ENCODE measurements at regions not wholly inside any gene's neighbourhood (a gene's known extent, or its start where the extent isn't known, plus 50 kb on each side); places are given as distances from the start of the nearest gene placed in this dataset.
"Not testable (repeated sequence)": the region's sequence is repeated elsewhere in the genome, so short reads cannot be mapped to it uniquely, and the experiment has no call there.

DNA sequence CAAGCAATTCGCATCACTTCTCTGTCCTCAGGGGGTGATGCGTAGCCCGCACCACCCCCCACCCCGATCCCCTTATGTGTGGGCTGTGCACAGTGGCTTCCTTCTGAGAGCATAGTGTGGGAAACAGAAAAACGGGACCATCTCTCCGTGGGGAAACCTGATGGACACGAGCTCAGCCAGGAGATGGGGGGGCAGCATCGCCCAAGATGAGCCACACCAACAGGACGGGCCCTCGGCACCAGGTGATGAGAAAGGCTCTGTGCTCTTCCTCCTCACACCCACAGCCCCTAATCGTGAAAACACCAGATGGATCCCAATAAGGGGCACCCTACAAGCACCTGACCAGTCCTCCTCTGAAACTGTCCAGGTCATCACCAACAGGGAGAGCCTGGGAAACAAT is 153.6 kb downstream of the SHANK2 start:
- DNase-seq (ENCODE audit: low spot score) = no peak

DNA sequence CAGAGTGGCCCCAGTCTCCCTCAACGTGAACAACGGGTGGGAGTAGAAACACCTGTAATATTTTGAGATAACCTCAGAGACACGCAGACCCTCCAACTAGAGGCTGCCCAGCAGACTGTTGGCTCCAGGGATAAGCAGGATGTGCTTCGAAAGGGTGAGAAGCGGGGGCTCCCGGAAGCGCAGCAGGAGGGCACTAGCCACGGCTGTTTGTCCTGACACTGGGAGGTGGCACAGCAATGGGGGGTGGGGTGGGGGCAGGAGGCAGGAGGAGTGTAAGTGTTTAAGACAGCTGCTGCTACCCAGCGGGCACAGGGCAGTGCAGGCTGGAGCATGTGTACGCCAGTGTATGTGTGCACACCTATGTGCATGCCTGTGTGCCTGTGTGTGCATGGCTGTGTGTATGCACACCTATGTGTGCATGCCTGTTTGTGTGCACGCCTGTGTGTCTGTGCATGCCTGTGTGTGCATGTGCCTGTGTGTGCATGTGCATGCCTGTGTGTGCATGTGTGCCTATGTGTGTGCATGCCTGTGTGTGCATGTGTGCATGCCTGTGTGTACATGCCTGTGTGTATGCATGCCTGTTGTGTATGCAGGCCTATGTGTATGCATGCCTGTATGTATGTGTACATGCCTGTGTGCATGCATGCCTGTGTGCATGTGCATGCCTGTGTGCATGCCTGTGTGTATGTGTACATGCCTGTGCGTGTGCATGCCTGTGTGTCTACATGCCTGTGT is 154.7 kb downstream of the SHANK2 start:
- DNase-seq (ENCODE audit: low spot score) = no peak

DNA sequence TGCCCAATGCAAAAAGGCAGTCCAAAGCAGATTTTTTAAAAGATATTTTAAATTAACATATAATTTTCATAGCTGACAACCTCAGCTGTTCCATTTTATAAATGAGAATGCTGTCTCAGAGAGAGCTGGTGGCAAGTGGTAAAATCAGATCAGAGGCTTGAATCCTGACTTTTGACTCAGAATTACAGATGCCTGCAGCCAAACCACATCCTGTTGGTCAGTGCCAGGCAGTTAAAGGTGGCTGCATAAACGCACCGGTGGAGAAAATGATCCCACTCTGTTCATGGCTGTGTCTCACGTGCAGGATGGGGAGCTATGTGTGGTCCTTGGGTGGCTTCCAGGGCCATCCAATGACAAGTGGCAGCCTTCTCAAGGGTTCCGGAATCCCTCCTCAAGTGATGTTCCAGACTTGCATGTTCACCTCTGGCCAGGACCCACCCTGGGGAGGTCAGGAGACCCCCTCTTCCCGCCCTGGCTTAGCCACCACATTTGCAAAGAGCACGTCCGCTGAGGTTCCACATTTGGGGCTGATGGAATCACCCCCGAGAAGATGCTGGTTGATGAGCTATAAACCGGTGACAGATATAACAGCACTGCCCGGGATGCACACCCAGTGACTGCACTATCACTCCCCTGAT is 155.5 kb downstream of the SHANK2 start:
- no peak for DNase-seq (ENCODE audit: low spot score)

DNA sequence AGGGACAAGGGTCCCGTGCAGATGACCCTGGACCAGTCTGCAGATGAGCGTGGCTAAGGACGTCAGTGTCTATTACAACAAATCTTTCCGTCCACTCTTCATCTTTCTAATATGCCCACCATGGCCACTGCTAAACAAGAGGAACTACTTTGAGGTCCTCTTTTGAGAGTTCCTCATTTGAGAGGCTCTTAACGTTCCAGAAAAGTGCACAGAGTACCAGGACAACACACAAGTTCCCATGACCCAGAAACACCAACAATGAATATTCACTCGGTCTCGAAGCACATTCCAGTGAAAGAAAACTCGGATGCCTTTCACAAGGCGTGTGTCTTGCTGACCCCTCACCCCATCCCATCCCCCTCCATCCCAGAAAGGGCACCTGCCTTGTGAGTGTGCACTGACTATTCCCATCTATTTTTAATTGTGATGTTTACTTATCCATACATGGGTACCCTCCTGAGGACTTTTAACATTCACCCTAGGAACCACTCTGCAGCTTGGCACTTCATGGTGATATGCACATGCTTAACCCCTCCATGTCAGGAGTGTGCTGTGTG is 157.0 kb downstream of the SHANK2 start:
- DNase-seq (ENCODE audit: low spot score) = no peak

DNA sequence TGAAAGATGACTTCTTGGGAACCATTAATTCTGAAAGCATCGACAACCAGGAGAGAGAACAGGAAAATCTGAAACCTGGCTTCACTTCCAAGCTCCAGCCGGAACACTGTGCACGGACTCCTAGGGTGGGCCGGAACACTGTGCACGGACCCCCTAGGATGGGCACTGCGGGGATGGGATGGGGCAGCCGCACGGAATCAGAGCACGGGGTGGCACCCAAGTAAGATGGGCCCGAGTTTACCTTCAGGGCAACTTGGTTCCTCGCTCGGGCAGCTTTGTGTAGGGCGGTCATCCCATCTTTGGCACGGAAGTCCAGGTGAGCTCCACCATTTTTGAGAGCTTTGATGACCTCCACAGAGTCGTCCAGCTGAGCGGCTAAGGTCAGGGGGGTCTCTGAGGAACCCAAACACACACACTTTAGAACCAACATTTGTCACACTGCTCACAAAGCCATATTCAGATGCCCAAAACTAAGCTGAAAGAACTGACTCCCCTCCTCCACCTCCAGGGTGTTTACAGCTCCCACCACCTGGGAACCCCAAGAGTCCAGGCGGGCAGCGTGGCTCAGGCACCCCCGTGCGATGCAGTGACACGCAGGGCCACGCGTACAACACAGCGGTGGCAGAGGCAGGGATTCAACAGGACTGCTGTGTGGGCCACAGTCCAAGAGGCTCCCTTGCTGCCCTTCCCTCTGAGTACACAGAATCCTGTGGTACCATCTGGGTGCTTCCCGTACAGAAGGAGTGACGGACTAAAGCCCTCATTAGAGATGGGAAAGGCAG is 157.9 kb downstream of the SHANK2 start:
- DNase-seq (ENCODE audit: low spot score) = no peak

DNA sequence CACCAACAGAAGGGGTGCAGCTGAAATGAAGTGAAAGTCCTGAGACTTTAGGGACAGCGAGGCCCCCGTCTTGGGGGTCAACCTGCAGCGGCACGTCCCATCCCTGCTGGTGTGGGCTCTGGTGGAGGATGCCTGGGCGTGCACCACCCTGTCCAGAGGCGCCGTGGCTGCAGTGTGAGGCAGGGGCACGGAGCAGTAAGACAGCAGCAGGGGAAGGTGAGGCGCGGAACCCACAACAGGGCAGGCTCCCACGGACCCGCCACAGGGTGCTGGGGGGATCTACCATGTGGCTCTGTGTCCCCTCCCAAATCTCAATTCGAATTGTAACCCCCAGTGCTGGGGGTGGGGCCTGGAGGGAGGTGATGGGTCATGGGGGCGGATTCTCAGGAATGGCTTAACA is 158.6 kb downstream of the SHANK2 start:
- no peak for DNase-seq (ENCODE audit: low spot score)

DNA sequence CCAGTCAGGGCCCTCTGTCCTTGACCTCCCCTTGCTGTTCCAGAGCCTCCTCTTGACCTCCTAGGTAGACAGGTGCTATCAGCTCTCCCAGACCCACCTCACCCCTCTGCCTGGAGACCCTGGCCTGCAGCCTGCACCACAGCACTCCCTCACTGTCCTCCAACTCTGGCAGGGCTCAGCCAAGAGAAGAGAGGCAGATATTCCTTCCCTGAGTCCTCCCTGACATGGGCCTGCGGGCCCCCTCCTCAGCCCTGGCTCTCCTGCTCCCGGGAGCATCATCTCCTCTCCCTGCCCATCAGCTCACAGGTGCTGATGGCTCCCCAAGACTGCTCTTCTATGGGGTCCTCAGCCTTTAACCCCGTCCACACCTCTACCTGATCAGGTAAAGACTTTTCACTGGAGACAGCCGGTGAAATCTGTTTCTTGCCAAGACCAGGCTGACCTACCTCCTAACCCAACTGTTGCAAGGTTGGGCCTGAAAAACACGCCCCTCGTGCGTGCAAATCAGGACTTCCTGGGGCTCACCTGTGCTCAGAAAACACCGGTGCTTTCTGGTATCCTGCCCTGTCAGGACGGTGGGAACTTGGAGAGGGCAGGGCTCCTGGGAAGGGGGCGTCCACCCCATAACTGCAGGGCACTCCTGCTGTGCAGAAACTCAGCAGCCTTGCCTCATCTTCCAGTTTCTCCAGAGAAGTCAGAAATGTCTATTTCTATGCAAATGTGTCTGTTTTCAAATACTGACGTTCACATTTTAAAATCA is 160.7 kb downstream of the SHANK2 start:
- DNase-seq (ENCODE audit: low spot score) = no peak

DNA sequence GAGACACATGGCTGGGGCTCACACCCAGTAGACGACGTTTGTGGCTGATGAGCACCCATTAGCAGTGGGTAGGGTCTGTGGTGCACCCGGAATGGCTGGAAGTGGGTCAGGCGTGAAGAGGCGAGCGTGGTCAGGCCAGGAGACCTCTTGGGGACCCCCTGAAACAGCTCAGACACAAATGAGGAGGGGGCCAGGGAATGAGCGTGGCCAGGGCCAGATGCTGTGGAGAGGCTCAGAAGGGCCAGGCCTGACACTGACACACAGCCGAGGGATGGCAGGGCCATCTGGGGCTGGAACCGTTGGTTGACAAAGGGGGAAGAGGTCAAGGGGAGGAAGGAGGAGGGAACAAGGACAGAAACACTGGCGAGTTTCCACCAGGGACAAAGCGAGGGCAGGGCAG is 162.8 kb downstream of the SHANK2 start:
- DNase-seq (ENCODE audit: low spot score) = no peak

DNA sequence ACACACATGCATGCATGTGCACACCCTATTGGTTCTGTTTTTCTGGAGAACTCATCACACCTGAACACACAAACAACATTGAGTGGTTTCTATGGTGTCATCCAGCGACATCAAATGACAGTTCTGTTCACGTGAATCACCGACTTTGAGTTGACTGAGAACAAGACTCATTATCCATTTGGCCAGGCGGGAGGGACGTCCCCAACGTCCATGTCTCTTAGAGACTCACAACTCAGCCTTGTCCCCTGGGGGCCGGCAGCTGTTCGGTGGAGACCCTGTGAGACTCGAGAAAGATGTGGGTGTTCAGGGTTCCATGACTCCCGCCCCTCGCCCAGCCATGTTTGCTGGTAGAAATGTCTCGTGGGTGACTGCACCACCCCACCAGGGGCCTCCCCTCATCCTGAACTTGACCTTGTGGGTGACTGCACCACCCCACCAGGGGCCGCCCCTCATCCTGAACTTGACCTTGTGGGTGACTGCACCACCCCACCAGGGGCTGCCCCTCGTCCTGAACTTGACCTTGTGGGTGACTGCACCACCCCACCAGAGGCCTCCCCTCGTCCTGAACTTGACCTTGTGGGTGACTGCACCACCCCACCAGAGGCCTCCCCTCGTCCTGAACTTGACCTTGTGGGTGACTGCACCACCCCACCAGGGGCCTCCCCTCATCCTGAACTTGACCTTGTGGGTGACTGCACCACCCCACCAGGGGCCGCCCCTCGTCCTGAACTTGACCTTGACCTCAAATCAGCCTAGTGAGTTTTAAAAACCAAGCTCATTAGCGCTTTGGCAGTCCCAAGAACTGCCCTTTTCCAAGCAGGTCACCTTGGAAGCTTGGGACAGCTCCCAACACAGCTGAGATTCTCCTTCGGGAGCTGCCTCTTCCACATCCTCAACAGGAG is 163.8 kb downstream of the SHANK2 start:
- DNase-seq (ENCODE audit: low spot score) = not testable (repeated sequence)

DNA sequence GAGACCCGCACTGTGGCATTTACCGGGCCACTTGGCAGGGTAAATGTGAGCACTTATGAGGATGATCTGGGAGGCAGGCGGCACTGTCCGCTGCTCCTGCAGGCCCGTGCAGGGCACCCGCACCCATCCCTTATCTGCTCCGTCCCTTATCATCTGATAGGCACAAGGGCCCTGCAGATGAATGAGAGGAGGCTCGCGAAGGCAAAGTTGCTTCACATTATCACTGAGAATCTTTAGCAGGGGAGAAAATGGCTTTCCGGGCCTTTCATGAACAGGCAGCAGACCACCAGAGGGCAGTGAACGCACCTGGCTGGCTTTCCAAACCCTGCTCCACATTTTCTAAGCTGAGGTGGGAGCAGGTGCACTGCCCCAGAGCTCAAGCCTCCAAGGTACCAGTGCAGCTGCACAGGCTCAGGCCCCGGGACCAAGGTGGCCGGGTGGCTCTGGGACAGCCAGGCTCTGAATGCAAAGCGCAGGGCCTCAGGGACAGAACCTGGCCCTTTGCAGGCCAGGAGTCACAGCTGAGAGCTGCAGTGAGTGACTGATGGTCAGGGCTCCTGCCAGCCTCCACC is 165.6 kb downstream of the SHANK2 start:
- DNase-seq (ENCODE audit: low spot score) = no peak

DNA sequence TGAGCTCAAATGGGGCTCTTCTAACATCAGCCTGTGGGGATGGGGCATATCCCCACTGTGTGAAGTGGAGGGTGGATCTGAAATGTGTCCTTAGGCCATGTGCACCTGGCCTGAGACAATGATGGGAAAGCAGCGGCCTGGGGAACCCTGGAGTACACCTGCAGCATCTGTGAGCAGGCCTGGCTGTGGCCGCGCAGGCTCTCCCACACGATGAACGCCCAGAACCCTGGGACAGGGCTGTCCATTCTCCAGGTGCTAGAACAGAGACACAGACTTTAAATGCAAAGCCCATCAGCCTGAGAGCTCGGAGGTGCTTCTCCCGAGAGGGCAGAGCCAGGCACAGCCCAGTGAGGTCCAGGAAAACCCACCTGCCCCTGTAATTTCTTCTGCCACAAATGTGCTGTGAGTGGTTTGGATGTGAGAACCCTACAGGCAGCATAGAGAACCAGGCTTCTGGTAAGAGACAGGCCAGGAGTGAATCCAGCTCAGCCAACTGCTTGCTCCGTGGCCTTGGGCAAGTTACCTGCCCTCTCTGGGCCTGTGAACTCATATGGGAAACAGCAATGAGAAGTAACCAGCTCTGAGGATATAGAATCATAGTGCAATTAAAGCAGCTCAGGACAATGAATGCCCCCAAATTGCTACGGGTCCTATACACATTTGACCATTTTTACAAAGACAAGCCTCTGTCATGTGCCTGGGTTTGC is 167.9 kb downstream of the SHANK2 start:
- DNase-seq (ENCODE audit: low spot score) = no peak

DNA sequence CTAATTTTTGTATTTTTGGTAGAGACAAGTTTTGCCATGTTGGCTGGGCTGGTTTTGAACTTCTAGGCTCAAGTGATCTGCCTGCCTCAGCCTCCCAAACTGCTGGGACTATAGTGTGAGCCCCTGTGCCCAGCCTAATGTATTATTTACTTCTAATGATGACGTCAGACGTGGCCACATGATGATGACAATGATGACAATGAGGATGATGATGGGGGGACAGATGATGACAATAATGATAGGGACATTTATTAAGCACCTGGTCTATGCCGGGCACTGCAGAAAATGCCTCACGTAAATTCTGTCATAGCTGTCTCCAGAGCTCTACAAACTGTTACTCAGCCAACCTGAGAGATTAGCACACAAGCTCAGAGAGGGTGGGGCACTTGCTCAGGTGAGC is 169.3 kb downstream of the SHANK2 start:
- no peak for DNase-seq (ENCODE audit: low spot score)

DNA sequence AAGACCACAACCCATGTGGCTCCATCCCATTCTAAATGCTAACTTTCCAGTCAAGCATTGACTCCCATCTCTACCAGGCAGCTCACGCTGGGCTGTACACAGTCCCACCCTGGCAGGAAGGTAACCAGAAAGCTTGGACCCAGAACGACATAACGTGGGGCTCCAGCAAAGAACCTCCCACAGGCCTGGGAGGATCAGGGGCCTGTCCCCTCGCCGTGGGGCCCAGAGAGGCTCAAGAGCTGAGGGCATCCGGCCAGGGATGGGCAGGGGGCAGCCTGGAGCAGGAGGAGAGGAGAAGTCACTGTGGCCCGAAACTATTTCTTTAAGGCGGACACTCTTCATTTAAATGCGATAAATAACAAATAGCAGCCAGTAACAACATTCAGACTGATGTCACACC is 169.9 kb downstream of the SHANK2 start:
- DNase-seq (ENCODE audit: low spot score) = no peak

DNA sequence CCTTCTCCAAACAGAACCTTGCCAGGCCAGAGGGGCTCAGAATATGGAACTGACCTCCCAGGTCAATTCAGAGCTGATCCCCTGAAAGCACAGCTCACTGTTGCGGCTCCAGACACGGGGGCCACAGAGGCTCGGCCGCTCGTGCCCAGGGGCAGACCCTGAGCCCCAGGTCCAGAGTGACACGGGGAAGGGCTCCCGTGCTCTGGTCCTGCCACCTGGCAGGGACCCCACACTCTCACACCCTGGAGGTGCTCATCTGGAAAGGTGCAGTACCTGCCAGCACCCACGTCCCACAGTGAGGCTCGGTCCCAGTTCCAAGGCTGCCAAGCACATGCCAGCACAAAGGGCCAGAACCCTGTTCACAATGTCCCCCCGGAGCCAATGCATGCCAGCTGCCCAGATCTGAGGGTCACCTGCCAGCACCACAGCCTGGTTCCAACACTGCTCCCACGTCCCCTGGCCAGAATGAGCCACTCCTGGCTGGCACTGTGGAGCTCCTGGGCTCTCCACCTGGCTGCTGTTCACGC is 170.6 kb downstream of the SHANK2 start:
- no peak for DNase-seq (ENCODE audit: low spot score)

DNA sequence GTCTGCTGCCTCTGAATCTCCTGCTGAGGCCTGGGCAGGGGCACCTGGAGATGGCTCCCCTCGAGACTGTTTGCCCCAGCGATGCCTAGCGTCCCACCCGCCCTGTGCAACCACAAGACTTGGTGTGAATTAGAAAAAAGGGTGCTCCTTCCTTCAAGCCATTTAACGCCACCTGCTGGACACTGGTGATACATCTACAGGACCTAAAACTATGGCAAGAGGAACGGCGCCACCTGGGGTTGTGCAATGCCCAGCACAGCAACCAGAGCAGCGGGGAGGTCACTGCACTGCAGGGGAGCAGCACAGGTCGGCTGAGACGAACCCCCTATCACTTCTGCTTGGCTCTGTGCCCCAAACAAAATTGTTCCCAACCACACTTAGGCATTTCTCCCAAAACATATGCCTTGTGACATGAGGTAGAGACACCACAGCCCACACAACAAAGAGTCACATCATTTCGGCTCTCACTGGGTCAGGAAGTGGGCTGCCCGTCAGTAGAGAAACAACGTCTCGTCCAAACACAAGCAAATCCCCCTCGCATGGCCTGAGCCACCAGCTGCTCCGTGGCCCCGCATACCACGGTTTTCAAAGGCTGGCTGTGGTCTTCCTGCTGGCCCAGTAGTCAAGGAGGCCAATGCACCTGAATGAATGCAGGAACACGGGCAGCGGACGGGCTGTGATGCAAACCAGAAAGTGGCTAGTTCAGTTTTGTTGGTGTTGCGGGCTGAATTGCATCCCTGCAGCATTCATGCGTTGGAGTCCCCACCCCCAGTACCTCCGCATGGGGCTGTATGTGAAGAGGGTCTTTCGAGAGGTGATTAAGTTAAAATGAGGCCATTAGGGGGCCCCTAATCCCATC is 171.9 kb downstream of the SHANK2 start:
- peak; percentile 68 for DNase-seq (ENCODE audit: low spot score)

DNA sequence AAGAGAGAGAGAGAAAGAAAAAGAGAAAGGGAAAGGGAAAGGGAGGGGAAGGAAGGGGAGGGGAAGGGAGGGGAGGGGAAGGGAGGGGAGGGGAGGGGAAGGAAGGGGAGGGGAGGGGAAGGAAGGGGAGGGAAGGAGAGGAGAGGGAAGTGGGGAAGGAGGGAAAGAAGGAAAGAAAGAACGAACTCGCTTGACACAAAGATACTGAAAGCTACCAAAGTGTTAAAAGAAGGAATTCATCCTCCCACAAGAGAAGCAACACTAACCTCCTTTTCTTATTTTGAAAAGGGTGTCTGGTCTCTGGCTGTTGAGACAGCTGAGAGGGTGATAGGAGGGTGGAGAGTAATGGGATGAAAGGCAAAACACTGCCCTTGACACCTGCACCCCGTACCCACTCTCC is 172.6 kb downstream of the SHANK2 start:
- DNase-seq (ENCODE audit: low spot score) = no peak

DNA sequence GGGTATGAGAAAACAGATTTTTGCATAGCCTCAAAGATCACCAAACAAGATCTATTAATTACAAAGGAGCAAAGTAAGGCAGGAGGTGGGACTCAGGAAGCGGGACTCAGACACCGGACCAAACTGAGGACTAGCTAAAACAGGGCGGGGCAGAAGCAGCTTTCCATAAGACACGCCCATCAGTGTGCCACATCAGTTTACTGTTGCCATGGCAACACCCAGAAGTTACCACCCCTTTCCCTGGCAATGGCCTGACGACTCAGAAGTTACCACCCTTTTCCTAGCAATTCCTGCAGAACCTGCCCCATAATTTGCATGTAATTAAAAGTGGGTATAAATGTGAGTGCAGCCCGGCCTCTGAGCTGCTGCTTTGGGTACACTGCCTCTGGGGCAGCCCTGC is 173.9 kb downstream of the SHANK2 start:
- DNase-seq (ENCODE audit: low spot score) = no peak

DNA sequence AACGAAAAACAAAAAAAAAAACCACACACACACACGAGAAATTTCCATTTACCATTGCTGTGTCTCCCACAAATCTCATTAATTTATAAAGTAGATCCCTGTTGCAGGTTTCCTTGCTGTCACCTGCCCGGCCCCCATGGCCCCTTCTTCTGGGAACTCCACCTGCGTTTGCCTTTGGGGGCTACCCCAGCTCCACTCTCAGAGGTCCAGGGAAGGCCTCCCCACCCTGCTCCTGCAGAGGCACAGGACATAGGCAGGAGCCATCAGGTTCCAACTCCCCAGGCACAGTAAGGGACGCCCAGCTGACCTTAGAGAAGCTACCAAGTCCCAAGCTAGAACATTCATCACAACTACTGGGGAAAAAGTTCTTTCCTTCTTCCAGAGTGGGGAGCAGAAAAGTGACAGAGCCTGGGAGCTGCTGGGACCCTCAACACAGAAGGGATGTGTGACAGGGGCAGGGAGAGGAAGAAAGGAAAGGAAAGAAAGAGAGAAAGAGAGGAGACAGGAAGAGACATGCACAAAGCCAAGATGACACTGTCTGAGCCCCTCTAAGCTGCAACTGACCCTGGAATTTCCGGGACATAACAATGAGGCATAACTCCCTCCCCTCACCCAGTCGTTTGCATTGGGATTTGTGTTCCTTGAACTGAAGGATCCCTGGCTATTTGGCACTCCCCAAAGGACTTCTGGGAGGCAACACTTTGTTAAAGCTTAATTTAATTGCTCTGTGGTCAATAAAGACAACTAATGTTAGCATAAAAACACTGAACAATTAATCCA is 175.7 kb downstream of the SHANK2 start:
- DNase-seq (ENCODE audit: low spot score) = no peak

Data from ureter (tissue), 1 donor.